ENCODE measurements at regions not wholly inside any gene's neighbourhood (a gene's known extent, or its start where the extent isn't known, plus 50 kb on each side); places are given as distances from the start of the nearest gene placed in this dataset.

DNA sequence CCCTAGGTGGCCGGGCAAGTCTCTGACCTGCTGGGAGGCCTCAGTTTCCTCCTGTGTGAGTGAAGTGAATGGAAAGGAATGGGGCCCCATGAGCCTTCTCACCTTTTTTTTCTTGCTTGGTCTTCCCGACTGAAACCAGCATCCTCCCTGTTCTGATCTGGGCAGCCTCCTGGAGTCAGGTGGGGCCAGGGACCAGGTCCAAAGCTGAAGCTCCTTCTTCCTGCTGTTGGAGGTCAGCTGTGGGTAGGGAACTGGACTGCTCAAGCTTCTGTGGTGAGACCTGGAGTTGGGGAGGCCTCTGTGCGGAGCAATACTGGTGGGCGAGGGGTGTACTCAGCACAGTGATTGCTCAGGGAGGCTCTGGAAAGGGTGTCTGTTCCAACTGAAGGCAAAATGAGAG, 99.7 kb downstream of the PCSK1 start:
- no peaks in the 10 kb centered on the region for H3K4me1 ChIP-seq (ENCODE audit: insufficient read depth, insufficient read length)
- no peaks in the 10 kb centered on the region for H3K36me3 ChIP-seq (ENCODE audit: insufficient read depth, insufficient read length, low read length)
- H3K27me3 ChIP-seq (ENCODE audit: insufficient read depth, insufficient read length): no peaks in the 10 kb centered on the region
- no peak overlapping the region for H3K4me3 ChIP-seq (ENCODE audit: insufficient read length, low read depth)
- H3K9ac ChIP-seq (ENCODE audit: insufficient read length, low read depth): no peak overlapping the region
- TF ChIP-seq ZNF274 (IDR thresholded peaks at IDR 0.05; ENCODE audit: low read depth, low read length): no peak
- no peak for TF ChIP-seq SUZ12 (IDR thresholded peaks at IDR 0.05; ENCODE audit: extremely low read depth, insufficient read depth, insufficient read length)
- no peak for TF ChIP-seq YY1 (IDR thresholded peaks at IDR 0.05; ENCODE audit: insufficient read depth, insufficient read length)
- H3K9me3 ChIP-seq (ENCODE audit: insufficient read depth, low read length): no peaks in the 10 kb centered on the region
- DNase-seq (ENCODE audit: low read depth, low spot score): no peak

DNA sequence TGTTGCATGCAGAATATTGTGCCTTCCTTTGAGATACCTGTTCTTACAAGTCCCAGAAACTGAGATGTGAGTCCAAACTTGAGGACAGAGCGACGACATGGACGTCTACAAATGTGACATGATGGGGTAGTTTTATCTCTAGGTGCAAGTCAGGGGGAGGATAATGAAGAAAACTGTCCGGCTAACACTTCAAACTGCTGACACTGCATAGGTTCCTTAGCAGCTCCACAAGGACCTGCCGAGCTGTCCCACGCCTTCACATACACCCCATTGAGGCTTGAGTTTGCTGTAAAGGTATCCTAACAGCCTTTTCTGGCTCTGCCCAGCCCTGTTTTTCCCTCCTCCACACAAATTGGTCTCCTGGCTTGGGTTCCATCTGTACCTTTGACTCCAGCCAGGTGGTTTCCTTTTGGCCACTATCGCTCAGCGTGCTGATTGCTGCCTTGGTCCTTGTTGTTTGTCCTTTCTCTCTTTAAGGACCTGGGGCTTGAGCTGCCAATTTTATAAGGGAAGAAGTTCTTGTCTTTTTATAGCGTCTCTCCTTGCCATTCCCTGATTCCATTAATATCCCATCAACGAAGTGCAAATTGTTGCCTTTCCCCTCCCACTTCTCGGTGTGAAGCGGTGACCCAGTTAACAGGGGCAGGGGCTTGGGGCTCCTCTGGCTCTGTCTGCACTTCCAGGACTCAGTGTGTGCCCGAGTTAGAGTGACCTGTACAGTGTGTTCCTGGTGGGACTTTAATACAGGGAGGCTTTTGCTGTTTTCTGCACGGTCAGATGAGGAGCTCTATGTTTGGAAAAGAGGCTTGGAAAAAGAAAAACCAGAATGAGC, 100.3 kb downstream of the PCSK1 start:
- Histone ChIP-seq H3K4me1 (ENCODE audit: insufficient read depth, insufficient read length) (no peaks in the 10 kb centered on the region), H3K9me3 (ENCODE audit: insufficient read depth, low read length) (no peaks in the 10 kb centered on the region), H3K9ac (ENCODE audit: insufficient read length, low read depth) (no peak overlapping the region), H3K27me3 (ENCODE audit: insufficient read depth, insufficient read length) (no peaks in the 10 kb centered on the region), H3K4me3 (ENCODE audit: insufficient read length, low read depth) (no peak overlapping the region), H3K36me3 (ENCODE audit: insufficient read depth, insufficient read length, low read length) (no peaks in the 10 kb centered on the region)
- no peak for DNase-seq (ENCODE audit: low read depth, low spot score)
- TF ChIP-seq YY1 (IDR thresholded peaks at IDR 0.05; ENCODE audit: insufficient read depth, insufficient read length): no peak

DNA sequence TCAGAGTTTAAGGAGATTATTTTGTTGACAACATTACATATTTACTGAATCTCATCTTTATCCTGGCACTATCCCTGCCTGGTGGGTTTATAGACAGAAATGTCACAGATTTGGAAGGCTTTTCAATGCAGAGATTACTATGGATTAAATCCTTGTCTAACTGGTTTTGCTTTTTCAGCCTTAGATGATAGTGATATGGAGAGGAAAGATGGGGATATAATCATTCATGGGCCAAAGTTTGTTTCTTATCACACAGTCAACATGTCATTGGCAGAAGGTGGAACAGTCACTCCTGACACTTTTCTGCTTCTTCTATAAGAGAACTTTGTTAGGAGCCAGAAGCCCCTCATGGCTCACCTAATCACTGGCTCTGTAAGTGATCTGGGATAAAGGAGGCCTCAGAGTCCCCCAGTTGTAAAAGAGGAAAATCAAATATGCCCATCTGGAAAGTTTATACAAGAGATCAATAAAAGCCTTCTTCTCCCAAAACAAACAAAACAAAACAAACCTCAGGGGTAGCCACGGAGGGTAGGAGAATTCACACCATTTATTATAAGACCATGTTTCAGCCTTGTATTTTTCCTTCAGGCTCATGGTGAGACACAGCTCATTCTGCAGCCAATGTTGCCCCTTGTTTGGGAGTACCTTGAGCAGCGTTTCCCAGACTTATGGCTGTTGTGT, 101.2 kb downstream of the PCSK1 start:
- Histone ChIP-seq H3K4me1 (ENCODE audit: insufficient read depth, insufficient read length) (no peaks in the 10 kb centered on the region), H3K36me3 (ENCODE audit: insufficient read depth, insufficient read length, low read length) (no peaks in the 10 kb centered on the region), H3K4me3 (ENCODE audit: insufficient read length, low read depth) (no peak overlapping the region), H3K9ac (ENCODE audit: insufficient read length, low read depth) (no peak overlapping the region), H3K9me3 (ENCODE audit: insufficient read depth, low read length) (no peaks in the 10 kb centered on the region), H3K27me3 (ENCODE audit: insufficient read depth, insufficient read length) (no peaks in the 10 kb centered on the region)
- TF ChIP-seq YY1 (IDR thresholded peaks at IDR 0.05; ENCODE audit: insufficient read depth, insufficient read length) (no peak), ZNF274 (IDR thresholded peaks at IDR 0.05; ENCODE audit: low read depth, low read length) (no peak), SUZ12 (IDR thresholded peaks at IDR 0.05; ENCODE audit: extremely low read depth, insufficient read depth, insufficient read length) (no peak)
- DNase-seq (ENCODE audit: low read depth, low spot score): no peak

DNA sequence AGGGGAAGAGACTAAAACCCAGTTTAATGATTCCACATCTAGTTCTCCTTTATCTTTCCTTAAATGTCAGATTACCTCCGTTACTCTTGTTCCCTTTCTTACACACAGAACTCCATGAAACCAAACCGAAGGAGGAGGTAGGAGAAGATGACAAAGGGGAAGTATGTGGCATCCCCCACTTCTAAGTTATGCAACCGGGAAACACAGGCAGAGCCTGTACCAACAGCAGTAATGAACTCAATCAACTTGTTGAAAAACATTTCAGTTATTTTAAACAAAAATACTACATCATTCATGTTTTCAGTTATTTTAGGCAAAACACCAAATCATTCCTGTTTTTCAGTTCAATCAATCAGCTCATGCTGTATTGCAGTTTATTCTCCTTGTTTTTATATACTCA, 101.8 kb downstream of the PCSK1 start:
- no peaks in the 10 kb centered on the region for H3K4me1 ChIP-seq (ENCODE audit: insufficient read depth, insufficient read length)
- H3K9me3 ChIP-seq (ENCODE audit: insufficient read depth, low read length): no peaks in the 10 kb centered on the region
- no peak for TF ChIP-seq ZNF274 (IDR thresholded peaks at IDR 0.05; ENCODE audit: low read depth, low read length)
- TF ChIP-seq YY1 (IDR thresholded peaks at IDR 0.05; ENCODE audit: insufficient read depth, insufficient read length): no peak
- no peak for TF ChIP-seq SUZ12 (IDR thresholded peaks at IDR 0.05; ENCODE audit: extremely low read depth, insufficient read depth, insufficient read length)
- H3K9ac ChIP-seq (ENCODE audit: insufficient read length, low read depth): no peak overlapping the region
- H3K36me3 ChIP-seq (ENCODE audit: insufficient read depth, insufficient read length, low read length): no peaks in the 10 kb centered on the region
- no peaks in the 10 kb centered on the region for H3K27me3 ChIP-seq (ENCODE audit: insufficient read depth, insufficient read length)
- DNase-seq (ENCODE audit: low read depth, low spot score): no peak
- no peak overlapping the region for H3K4me3 ChIP-seq (ENCODE audit: insufficient read length, low read depth)

- no peaks in the 10 kb centered on the region for H3K27me3 ChIP-seq (ENCODE audit: insufficient read depth, insufficient read length)
- no peak overlapping the region for H3K9ac ChIP-seq (ENCODE audit: insufficient read length, low read depth)
- H3K4me1 ChIP-seq (ENCODE audit: insufficient read depth, insufficient read length): no peaks in the 10 kb centered on the region
- H3K4me3 ChIP-seq (ENCODE audit: insufficient read length, low read depth): no peak overlapping the region
- TF ChIP-seq ZNF274 (IDR thresholded peaks at IDR 0.05; ENCODE audit: low read depth, low read length) (no peak), YY1 (IDR thresholded peaks at IDR 0.05; ENCODE audit: insufficient read depth, insufficient read length) (no peak), SUZ12 (IDR thresholded peaks at IDR 0.05; ENCODE audit: extremely low read depth, insufficient read depth, insufficient read length) (no peak)
- no peaks in the 10 kb centered on the region for H3K36me3 ChIP-seq (ENCODE audit: insufficient read depth, insufficient read length, low read length)
- DNase-seq (ENCODE audit: low read depth, low spot score): no peak
- H3K9me3 ChIP-seq (ENCODE audit: insufficient read depth, low read length): no peaks in the 10 kb centered on the region
These were observed 102.4 kb downstream of the PCSK1 start for GRCh38 chr5:96330530-96331140.

- no peak overlapping the region for H3K9ac ChIP-seq (ENCODE audit: insufficient read length, low read depth)
- H3K27me3 ChIP-seq (ENCODE audit: insufficient read depth, insufficient read length): no peaks in the 10 kb centered on the region
- DNase-seq (ENCODE audit: low read depth, low spot score): no peak
- H3K36me3 ChIP-seq (ENCODE audit: insufficient read depth, insufficient read length, low read length): no peaks in the 10 kb centered on the region
- H3K4me1 ChIP-seq (ENCODE audit: insufficient read depth, insufficient read length): no peaks in the 10 kb centered on the region
- TF ChIP-seq YY1 (IDR thresholded peaks at IDR 0.05; ENCODE audit: insufficient read depth, insufficient read length): no peak
- TF ChIP-seq SUZ12 (IDR thresholded peaks at IDR 0.05; ENCODE audit: extremely low read depth, insufficient read depth, insufficient read length): no peak
- TF ChIP-seq ZNF274 (IDR thresholded peaks at IDR 0.05; ENCODE audit: low read depth, low read length): no peak
- H3K4me3 ChIP-seq (ENCODE audit: insufficient read length, low read depth): no peak overlapping the region
- no peaks in the 10 kb centered on the region for H3K9me3 ChIP-seq (ENCODE audit: insufficient read depth, low read length)
These were observed 103.0 kb downstream of the PCSK1 start for GRCh38 chr5:96329886-96330529.

DNA sequence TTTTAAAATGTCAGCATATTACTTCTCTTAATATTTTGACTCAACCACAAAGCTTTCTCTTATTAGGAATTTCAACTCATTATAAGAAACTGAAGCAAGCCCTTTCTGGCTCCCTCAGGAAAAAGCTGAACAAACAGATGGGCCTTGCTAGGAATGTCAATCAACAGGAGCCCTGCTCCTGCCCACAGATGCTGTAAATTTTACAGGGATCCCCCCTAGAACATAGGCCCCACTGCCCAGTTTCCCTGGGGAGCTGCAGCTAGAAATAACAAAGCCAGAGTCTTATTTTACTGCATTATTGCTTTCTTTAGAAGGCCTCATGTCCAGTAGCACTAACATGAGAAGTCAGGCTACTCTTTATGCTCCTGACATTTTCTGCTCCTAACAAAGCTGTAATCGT, 103.8 kb downstream of the PCSK1 start:
- no peak for TF ChIP-seq SUZ12 (IDR thresholded peaks at IDR 0.05; ENCODE audit: extremely low read depth, insufficient read depth, insufficient read length)
- no peak for TF ChIP-seq YY1 (IDR thresholded peaks at IDR 0.05; ENCODE audit: insufficient read depth, insufficient read length)
- no peak for TF ChIP-seq ZNF274 (IDR thresholded peaks at IDR 0.05; ENCODE audit: low read depth, low read length)
- H3K27me3 ChIP-seq (ENCODE audit: insufficient read depth, insufficient read length): no peaks in the 10 kb centered on the region
- no peaks in the 10 kb centered on the region for H3K36me3 ChIP-seq (ENCODE audit: insufficient read depth, insufficient read length, low read length)
- H3K9me3 ChIP-seq (ENCODE audit: insufficient read depth, low read length): no peaks in the 10 kb centered on the region
- DNase-seq (ENCODE audit: low read depth, low spot score): no peak
- no peak overlapping the region for H3K4me3 ChIP-seq (ENCODE audit: insufficient read length, low read depth)
- H3K4me1 ChIP-seq (ENCODE audit: insufficient read depth, insufficient read length): no peaks in the 10 kb centered on the region
- H3K9ac ChIP-seq (ENCODE audit: insufficient read length, low read depth): no peak overlapping the region
